ELR (cell line): ENCODE measurements at regions not wholly inside any gene's neighbourhood (a gene's known extent, or its start where the extent isn't known, plus 50 kb on each side); places are given as distances from the start of the nearest gene placed in this dataset.
"Not testable (repeated sequence)": the region's sequence is repeated elsewhere in the genome, so short reads cannot be mapped to it uniquely, and the experiment has no call there.

Experiments
- DNase-seq: peaks from one replicate; pipeline ENCODE4 v3.0.0-alpha.2; 2015; ENCODE audit warnings: low read depth

DNA sequence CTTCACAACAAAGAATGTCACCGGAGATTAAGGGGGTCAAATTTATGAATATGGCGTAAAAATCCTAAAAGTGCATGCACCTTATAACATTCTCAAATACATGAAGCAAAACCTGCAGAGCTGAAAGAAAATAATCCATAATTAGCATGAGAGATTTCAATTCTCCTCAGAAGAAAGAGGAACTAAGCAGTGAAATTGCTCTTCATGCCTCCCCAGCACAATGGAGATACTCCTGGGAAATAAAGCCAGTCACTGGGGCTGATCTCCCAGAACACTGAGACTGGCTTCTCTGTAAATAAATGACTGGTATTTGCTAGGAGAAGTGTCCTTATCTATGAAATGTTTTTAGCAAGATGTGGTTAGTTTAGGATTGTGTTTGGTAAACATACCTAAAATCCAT, 68.1 kb downstream of the GOLGA6L6 start:
- DNase-seq, result not testable (repeated sequence)

DNA sequence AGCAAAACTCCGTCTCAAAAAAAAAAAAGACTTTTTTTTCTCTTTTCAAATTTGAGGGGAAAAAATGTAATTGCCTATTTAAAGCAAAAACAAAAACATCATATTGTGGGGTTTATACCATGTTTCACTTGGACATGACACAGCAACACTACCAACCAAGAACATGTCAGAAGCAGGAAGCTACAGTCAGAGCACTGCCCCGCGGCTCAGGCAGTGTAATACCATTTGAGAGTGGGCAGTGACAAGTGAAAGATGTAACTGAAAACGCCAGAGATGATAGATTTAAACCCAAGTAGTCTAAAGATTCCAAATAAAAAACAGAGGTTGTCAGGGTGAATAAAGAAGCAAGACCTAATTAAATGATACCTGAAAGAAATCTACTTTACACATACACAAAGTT, 68.6 kb downstream of the GOLGA6L6 start:
- DNase-seq, result not testable (repeated sequence)

DNA sequence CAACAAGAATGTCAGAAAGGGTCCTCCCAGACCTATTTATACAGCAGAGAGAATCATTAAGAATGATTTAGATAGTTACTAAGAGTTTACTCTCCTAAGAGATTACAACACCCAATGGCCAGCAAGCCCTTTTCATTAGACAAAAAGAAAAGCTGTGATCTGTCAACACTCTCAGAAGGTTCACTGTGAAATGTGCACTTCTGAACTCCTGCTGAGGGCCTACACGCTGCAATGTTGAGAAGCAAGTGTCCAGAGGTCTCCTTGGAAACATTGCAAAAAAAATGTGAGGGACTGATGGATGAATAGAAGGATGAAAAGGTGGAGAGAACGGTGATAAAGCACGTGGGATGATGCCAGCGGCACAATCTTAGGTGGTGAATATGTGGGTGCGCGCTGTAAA, 70.8 kb downstream of the GOLGA6L6 start:
- DNase-seq, result not testable (repeated sequence)

DNA sequence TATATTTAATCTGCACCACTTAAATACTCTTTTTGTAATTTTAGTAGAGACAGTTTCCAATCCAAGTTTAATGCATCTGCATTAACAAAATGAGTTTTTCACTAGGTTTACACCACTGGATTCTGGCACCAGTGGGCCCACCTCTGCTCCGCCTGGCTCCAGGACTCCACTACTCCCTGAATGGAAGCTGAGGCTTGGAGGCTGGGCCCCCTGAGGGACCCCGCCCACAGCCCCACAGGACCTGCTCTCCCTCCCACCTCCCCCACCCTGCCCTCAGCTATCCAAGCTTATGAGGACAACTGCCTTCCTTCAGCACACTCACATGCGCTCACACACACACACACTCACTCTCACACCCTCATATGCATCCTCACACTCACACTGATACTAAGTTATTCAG, 100.5 kb downstream of the GOLGA6L6 start:
- DNase-seq, result not testable (repeated sequence)

DNA sequence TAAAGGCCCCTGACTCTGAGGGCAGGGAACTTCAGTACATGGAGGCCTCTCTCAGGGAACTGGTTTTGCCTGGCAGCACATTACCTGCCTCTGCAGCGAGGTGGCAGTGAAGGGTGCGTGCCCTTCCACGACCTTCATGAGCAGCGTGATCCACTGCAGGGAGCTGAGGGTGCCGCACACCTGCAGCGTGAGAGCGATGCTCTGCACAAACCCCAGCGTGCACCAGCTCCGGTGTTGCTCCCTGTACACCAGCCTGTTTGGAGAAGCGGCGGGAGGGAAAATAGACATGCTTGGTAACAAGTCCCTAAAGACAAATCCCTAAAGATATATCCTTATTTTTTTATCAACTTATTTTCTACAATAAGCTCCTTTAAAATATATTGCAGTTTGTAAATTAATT, 101.2 kb downstream of the GOLGA6L6 start:
- not testable (repeated sequence) for DNase-seq

DNA sequence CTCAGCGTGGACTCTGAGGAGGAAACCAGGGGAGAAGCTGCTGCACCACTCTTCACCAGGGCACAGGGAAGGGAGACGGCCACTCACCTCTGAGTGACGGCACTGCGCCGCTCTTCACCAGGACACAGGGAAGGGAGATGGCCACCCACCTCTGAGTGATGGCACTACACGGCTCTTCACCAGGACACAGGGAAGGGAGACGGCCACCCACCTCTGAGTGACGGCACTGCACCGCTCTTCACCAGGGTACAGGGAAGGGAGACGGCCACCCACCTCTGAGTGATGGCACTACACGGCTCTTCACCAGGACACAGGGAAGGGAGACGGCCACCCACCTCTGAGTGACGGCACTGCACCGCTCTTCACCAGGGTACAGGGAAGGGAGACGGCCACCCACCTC, 102.5 kb downstream of the GOLGA6L6 start:
- DNase-seq, result not testable (repeated sequence)

DNA sequence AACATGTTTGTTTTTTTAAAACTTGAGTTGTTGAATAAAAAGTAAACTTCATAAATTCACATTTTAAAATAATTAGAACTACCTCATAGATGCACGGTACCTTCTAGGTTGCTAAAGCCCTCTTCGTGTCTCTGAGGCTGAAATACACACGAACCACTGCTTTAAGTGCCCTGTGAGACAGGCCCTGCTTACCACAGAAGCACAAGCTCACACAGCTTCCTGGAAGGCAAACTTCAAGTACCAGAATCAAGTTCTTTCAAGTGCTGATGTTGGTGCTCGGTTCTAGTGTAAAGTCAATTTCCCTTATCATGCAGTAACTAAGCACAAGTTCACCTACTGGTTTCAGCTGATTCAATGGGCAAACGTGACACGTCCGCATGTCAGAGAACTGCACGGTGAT, 103.3 kb downstream of the GOLGA6L6 start:
- not testable (repeated sequence) for DNase-seq

DNA sequence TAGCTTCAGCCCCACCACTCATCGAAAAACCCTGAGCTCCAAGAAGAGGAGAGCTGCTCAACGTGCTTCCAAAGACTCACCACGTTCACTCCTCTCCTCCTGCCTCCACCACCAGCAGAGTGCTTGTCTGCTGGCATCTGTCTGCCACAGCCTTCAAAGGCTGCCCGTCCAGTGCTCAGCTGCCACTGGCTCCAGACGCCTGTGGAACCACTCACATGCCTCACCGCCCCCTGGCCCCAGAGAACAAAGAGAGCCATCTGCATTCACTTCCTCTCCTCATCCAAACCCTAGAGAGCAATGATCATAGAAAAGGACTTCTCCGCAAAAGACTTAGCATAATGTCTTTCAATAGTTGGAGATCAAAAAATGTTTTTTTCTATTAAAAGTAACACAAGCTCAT, 108.1 kb downstream of the GOLGA6L6 start:
- not testable (repeated sequence) for DNase-seq

DNA sequence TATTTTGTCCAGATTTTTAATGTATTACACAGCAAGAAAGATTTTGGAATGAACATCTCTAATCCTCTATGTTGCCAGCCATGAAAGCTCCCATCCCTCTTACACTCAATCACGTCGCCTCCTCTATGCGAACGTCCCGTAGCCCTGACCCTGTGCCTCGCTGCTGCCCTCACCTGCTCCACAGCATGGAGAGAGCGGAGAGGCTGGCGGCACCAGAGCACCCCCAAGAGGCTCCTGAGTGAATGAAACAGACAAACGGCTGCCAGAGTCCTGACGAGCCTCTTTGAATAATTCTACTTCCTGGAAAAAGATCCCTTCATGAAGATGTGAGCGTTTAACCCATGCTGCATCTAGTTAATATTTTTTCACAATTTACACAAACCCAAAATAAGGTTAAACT, 111.1 kb downstream of the GOLGA6L6 start:
- not testable (repeated sequence) for DNase-seq

DNA sequence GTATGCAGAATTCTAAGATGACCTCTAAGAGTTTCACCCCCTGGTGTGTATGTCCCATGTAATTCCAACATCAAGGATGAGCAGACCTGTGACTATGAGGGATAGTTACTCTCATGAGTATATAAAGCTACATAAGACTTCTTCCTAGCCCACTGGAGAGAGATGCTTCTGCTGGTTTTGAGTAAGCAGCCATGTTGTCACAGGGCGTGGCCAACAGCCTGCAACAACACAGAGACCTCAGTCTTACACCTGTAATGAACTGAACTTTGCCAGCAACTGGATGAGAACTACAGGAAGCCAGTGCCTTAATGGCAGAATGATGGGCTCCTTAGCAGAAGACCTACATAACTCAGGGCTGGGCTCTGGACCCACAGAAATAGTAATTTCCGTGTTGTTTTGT, 120.9 kb downstream of the GOLGA6L6 start:
- not testable (repeated sequence) for DNase-seq

DNA sequence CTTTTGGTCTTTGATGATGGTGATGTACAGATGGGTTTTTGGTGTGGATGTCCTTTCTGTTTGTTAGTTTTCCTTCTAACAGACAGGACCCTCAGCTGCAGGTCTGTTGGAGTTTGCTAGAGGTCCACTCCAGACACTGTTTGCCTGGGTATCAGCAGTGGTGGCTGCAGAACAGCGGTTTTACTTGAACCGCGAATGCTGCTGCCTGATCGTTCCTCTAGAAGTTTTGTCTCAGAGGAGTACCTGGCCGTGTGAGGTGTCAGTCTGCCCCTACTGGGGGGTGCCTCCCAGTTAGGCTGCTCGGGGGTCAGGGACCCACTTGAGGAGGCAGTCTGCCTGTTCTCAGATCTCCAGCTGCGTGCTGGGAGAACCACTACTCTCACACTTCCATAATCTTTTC, 125.0 kb downstream of the GOLGA6L6 start:
- DNase-seq, result not testable (repeated sequence)

DNA sequence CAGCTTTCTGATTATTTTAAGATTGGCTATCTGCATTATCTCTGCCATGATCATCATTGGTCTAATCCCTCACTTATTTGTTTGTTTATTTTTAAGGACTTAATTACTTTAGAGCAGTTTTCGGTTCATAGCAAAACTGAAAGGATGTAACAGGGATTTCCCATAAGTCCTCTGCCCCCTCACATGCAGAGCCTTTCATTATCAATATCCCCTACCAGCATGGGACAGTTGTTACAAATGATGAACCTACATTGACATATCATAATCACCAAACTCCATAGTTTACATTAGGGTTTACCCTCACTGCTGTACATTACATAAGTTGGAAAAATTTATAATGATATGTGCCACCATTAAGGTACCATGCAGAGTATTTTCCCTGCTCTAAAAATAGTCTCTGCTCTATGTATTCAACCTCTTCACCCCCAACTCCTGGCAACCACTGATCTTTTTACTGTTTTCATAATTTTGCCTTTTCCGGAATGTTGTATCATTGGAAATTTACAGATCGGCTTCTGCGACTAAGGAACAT, 131.9 kb downstream of the GOLGA6L6 start:
- DNase-seq, result not testable (repeated sequence)

DNA sequence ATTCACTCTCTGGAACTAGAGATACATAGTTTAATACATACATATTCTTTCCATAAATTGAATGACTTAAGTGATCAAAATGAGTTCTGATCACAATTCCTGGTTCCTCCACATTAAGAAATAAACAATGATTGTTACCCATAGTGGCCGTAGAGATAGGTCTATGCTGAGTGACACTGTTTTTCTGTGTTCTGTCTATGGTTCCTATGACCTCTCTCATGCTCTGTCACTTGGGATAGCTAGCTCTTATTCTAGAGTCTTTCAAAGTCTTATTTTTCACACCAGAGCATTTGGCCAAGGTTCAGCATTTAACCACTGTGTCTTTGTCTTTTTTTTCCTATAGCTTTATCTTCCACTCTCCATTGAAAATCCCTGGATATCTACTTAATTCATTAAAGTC, 132.4 kb downstream of the GOLGA6L6 start:
- DNase-seq, result no peak

DNA sequence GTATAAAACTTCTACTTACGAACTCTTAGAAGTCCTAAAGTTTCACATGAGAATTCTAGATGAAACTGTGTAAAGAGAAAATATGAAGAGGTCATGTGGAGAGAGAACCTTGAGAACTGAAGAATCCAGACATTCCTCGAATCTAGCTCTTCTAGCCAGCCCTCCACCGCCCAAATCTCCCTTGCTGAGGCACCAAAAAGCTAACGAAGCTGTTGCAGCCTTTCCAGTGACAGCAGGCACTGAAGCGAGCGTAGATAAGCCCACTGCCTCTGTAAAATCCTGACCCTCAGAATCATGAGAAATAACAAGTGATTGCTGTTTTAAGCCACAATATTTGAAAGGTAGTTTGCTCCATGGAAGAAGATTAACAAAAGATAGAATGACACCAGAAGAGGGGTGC, 134.0 kb downstream of the GOLGA6L6 start:
- no peak for DNase-seq

DNA sequence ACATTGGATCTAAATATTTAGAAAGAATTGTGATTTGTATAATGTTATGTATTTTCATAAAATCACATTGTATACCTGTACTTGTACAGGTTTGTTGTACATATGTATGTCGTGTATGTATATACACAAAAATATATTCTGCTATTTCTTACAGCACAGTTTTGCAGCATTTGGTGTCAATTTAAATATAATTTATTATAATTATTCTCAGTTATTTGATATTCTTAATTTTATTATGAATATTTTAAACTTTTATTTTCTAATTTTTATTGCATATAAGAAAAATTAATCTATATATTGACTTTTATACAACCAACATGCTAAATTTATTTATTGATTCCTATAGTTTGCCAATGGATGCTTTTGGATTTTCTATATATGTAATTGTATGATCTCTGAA, 137.0 kb downstream of the GOLGA6L6 start:
- DNase-seq, result not testable (repeated sequence)

DNA sequence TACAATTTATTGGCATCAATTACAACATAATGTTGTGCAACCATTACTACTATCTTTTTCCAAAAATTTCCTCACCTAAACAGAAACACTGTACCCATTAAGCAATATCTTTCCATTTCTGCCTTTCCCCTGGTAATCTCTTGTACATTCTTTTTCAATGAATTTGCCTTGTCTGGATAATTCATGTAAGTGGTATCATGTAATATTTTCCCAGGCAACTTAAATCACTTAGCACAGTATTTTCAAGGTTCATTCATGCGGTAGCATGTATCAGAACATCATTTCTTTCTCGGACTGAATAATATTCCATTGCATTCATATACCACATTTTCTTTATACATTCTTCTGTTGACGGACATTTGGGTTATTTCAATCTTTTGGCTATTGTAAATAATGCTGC, 139.0 kb downstream of the GOLGA6L6 start:
- not testable (repeated sequence) for DNase-seq

DNA sequence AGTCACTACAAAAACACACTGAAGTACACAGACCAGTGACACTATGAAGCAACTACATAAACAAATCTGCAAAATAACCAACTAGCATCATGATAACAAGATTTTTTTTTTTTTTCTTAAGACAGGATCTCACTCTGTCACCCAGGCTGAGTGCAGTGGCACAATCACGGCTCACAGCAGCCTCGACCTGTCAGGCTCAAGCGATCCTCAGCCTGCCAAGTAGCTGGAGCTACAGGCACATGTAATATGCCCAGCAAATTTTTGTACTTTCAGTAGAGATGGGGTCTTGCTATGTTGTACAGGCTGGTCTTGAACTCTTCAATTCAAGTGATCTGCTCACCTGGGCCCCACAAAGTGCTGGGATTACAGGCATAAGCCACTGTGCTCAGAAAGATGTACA, 140.5 kb downstream of the GOLGA6L6 start:
- DNase-seq, result not testable (repeated sequence)

DNA sequence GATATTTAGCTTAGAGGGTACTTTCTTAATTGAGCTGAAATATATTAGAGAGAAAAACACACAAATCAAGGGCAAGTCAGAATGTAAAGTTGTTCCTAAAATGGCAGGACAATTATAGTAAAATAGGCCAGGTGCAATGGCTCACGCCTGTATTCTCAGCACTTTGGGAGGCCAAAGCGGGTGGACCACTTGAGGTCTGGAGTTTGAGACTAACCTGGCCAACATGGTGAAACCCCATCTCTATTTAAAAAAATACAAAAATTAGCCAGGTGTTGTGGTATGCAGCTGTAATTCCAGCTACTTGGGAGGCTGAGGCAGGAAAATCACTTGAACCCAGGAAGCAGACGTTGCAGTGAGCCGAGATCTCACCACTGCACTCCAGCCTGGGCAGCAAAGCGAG, 142.9 kb downstream of the GOLGA6L6 start:
- DNase-seq, result not testable (repeated sequence)

DNA sequence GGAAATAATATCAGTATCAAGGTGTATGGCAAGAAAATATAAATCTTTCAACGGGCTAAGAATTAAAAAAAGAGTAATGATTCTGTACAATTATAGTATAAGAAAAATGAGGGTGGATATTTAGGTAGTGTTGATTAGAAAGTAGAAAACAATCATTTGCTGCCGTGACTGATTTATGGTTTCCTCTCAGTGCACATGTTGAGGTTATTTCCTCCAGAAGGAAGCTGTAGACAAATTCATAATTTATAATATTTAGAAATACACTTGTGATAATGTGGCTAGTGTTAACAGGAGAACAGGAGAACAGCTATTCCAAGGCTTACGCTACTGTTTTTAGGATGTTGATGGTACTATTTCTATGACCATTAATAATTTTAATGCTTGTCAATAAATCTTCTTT, 153.4 kb downstream of the GOLGA6L6 start:
- DNase-seq, result not testable (repeated sequence)

DNA sequence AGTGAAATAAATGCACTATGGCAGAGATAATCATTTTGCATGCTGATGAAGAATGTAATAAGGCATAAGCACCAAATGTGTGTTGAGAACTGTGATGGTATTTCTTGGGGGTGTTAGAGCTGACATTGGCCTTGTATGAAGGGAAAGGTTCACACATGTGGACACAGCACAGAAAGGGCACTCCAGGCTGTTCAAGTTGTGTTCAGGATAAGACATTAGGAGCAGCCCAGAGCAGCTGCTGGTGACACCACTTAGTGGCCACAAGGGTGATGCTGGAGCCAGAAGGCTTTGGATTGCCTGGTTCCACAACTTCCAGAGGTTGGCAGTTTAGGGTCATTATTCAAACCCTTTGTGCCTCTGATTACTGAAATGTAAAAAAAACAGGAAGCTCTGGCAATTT, 155.4 kb downstream of the GOLGA6L6 start:
- no peak for DNase-seq

DNA sequence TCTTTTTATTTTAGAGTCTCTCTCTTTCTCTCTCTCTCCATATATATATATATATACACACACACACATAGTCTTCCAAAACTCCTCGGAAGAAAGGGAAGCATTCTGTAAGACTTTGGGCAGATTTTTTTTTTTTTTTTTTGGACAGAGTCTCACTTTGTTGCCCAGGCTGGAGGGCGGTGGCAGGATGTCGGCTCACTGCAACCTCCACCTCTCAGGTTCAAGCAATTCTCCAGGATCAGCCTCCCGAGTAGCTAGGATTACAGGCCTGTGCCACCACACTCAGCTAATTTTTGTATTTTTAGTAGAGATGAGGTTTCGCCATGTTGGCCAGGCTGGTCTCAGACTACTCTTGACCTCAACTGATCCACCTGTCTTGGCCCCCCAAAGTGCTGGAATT, 161.4 kb downstream of the GOLGA6L6 start:
- DNase-seq, result not testable (repeated sequence)

DNA sequence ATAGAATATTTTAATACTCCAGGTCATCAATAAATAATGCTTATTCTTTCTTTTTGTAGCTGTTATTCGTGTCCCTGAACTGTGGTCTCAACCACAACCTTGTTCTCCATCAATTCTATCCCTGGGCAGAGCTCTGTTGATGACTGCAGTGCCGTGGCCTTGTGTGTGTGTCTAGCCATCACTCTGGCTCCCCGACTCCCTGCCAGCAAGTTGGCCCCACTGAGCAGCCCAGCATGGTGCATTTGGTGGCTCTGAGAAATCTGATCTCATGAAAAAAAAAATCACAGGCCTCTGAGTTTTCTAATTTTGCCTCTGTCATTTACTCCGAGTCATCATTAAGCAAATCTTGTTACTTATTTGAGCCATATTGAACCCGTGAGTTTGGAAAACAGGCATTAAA, 164.7 kb downstream of the GOLGA6L6 start:
- DNase-seq, result no peak

DNA sequence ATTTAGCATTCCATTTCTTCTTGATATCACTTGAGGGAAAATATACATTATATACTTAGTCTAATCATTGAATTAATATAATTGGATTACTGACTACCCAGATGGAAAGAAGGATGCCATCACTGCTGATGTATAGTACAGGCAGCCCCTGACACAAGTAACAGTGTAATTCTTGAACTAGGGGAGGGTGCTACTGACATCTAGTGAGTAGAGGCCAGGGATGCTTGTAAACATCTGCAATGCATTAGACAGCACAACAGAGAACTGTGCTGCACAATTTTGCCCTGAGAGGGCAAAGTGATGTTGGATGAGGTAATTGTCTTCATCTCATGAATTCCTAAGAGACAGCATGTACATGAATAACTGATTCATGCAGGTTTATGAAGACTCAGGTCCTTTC, 169.2 kb downstream of the GOLGA6L6 start:
- DNase-seq, result not testable (repeated sequence)

DNA sequence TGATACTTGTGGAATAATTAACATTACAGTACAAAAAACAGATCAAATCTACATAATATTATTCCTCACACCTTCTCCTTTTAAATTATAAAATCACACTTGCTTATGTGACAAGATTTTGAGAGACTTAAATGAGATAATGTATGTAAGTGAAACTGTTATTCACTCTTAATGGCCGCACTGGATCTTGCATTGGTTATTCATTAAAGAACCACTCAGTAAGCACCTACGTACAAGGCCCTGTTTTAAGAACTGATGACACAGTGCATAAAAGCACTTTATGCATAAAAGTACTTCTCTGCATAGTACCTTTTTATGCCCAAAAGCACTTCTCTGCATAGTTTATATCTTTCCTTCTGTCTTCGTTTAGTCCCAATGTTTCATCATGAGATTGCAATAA, 172.1 kb downstream of the GOLGA6L6 start:
- DNase-seq, result no peak

DNA sequence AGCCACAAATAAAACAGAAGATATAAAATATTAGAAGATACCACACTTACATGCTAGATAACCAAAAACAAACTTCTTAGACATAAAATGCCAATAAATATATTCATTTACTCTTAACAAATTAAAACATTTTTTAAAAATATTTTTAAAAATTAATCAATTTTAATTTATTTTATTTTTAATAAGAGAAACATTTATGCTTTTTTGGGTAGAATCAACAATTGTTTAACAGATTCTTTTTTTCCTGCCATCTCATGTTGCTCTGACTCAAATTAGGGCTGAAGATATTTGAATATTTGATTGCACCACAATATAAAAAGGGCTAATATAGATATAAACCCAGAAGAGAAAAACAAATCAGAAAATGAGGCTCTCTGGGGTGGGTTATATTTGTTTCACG, 172.6 kb downstream of the GOLGA6L6 start:
- no peak for DNase-seq
